GM12878 (cell line): ENCODE measurements at regions not wholly inside any gene's neighbourhood (a gene's known extent, or its start where the extent isn't known, plus 50 kb on each side); places are given as distances from the start of the nearest gene placed in this dataset.

Experiments used
- ATAC-seq: fragments of 200-7000 bp; cut with Tn5 transposase; 3 replicates; pipeline ENCODE4 v1.9.1; 2020; ENCODE audit warnings: mild to moderate bottlenecking, moderate library complexity
- BruUV-seq: library from RNA; stranded (reverse); fragments of 400-500 nt; replicated peaks from 2 replicates; lab custom pipeline; 2021; lab: Mats Ljungman, UMichigan
- CTCF ChIA-PET: fragments of 300-600 bp; sonication (Branson Sonifier 250); formaldehyde crosslinking; extraction: SDS; loops from one replicate; lab custom pipeline; 2021; ENCODE audit warnings: inconsistent platforms; lab: Yijun Ruan, JAX
- POLR2A ChIA-PET: fragments of 350-600 bp; formaldehyde crosslinking; extraction: SDS; loops from one replicate; lab custom pipeline; 2021; ENCODE audit warnings: inconsistent platforms; lab: Charles Lee
- RAD21 ChIA-PET: fragments of 300-600 bp; sonication (Branson Sonifier 250); formaldehyde crosslinking; loops from one replicate; lab custom pipeline; 2023; ENCODE audit warnings: antibody characterized with exemption; ENCODE audit not compliant: unreplicated experiment; lab: Charles Lee
- SMC1A ChIA-PET: fragments of 300-600 bp; sonication (Branson Sonifier 250); formaldehyde crosslinking; loops from one replicate; lab custom pipeline; 2023; ENCODE audit not compliant: unreplicated experiment, uncharacterized antibody; lab: Charles Lee
- DNase-seq: peaks from one replicate; pipeline ENCODE4 v3.0.0-alpha.2; 2011; ENCODE audit warnings: low read depth, low spot score
- FAIRE-seq: peaks from 3 replicates; lab custom pipeline; 2011; peaks lifted over from hg19 to GRCh38; lab: Jason Lieb, UNC
- H2AFZ ChIP-seq: 2 replicates; pipeline ENCODE4 v1.6.0; 2011; ENCODE audit warnings: low read depth, low read length, control low read depth; ENCODE audit not compliant: control insufficient read depth
- H3K27ac ChIP-seq: 2 replicates; pipeline ENCODE4 v1.5.1; 2011; ENCODE audit warnings: control low read depth; ENCODE audit not compliant: control insufficient read depth, insufficient read depth
- H3K27me3 ChIP-seq, 2 experiments: replicated peaks in 1 of 2; 2 replicates each; pipeline versions ENCODE4 v1.6.0 to v1.6.1; 2011; ENCODE audit warnings: low read length in 1 of 2; ENCODE audit not compliant: control insufficient read depth in 2 of 2, insufficient read depth in 2 of 2
- H3K36me3 ChIP-seq, 2 experiments: 2 replicates each; pipeline ENCODE4 v1.5.1; 2011; ENCODE audit warnings: low read length in 1 of 2; ENCODE audit not compliant: control insufficient read depth in 2 of 2, insufficient read depth in 2 of 2
- H3K4me1 ChIP-seq: 2 replicates; pipeline ENCODE4 v1.6.1; 2011; ENCODE audit warnings: mild to moderate bottlenecking, low read length, moderate library complexity, mixed read lengths; ENCODE audit not compliant: control insufficient read depth, insufficient read depth
- H3K4me2 ChIP-seq: 2 replicates; pipeline ENCODE4 v1.6.0; 2011; ENCODE audit warnings: control low read depth; ENCODE audit not compliant: control insufficient read depth, insufficient read depth
- H3K4me3 ChIP-seq: fragments of 200-600 bp; sonication (generic); 2 replicates; pipeline ENCODE4 v1.5.1; 2016
- H3K79me2 ChIP-seq: 2 replicates; pipeline ENCODE4 v1.6.0; 2011; ENCODE audit warnings: low read length; ENCODE audit not compliant: control insufficient read depth, insufficient read depth
- H3K9ac ChIP-seq: 2 replicates; pipeline ENCODE4 v1.8.0; 2011; ENCODE audit warnings: low read length, control low read depth, mixed read lengths; ENCODE audit not compliant: control insufficient read depth, insufficient read depth
- H3K9me3 ChIP-seq: replicated peaks from 3 replicates; pipeline ENCODE4 v1.5.1; 2011; ENCODE audit warnings: mild to moderate bottlenecking, low read length; ENCODE audit not compliant: control insufficient read depth, insufficient read depth
- H4K20me1 ChIP-seq: 2 replicates; pipeline ENCODE4 v1.6.0; 2011; ENCODE audit not compliant: control insufficient read depth, insufficient read depth
- ATF2 ChIP-seq: IDR thresholded peaks from 2 replicates; pipeline ENCODE4 v1.6.1; 2012; ENCODE audit warnings: low read length, inconsistent platforms
- IKZF1 ChIP-seq: fragments of 450-650 bp; conservative IDR thresholded peaks from 2 replicates; pipeline ENCODE4 v1.6.1; 2017; ENCODE audit warnings: antibody characterized with exemption, mild to moderate bottlenecking
- LARP7 ChIP-seq: fragments of 450-650 bp; IDR thresholded peaks from 2 replicates; pipeline ENCODE4 v1.6.1; 2017; ENCODE audit warnings: mild to moderate bottlenecking
- MAX ChIP-seq: IDR thresholded peaks from 2 replicates; pipeline ENCODE4 v1.6.1; 2012; ENCODE audit warnings: low read depth, low read length, improper control_type of control experiment
- NR2F1 ChIP-seq: fragments of 450-650 bp; conservative IDR thresholded peaks from 2 replicates; pipeline ENCODE4 v1.6.1; 2017; ENCODE audit warnings: mild to moderate bottlenecking
- SMARCA5 ChIP-seq: fragments of 450-650 bp; IDR thresholded peaks from 2 replicates; pipeline ENCODE4 v1.6.1; 2017; ENCODE audit warnings: mild to moderate bottlenecking
- USF1 ChIP-seq: IDR thresholded peaks from 2 replicates; pipeline ENCODE4 v1.6.1; 2011; ENCODE audit warnings: borderline replicate concordance, low read depth, mild to moderate bottlenecking, moderate library complexity, mixed read lengths, low read length; ENCODE audit not compliant: insufficient read depth; ENCODE audit errors: extremely low read length
- ZBTB11 ChIP-seq: fragments of 450-650 bp; formaldehyde crosslinking; IDR thresholded peaks from 2 replicates; pipeline ENCODE4 v1.5.0; 2022; ENCODE audit warnings: mild to moderate bottlenecking, missing genetic modification characterization
- ZBTB40 ChIP-seq: fragments of 450-650 bp; IDR thresholded peaks from 2 replicates; pipeline ENCODE4 v1.6.1; 2016; ENCODE audit warnings: mild to moderate bottlenecking, moderate library complexity, borderline replicate concordance
- ZZZ3 ChIP-seq: IDR thresholded peaks from 2 replicates; pipeline ENCODE4 v1.6.1; 2011; ENCODE audit warnings: low read depth; ENCODE audit not compliant: control insufficient read depth, insufficient read length
- WGBS: methylation state at CpG from one replicate; pipeline ENCODE4 v1.1.6; 2016; ENCODE audit warnings: low lambda C conversion rate; ENCODE audit not compliant: insufficient replicate concordance, insufficient coverage; ENCODE audit errors: missing lambda C conversion rate; 5-methylcytosine and 5-hydroxymethylcytosine counted together
- in situ Hi-C: fragments of 300-500 bp; cut with MboI; formaldehyde crosslinking; loops from 9 replicates; pipeline ENCODE4 v1.14.3; 2018; ENCODE audit warnings: mixed read lengths
- intact Hi-C: fragments of 100-400 bp; cut with micrococcal nuclease; formaldehyde crosslinking; loops from one replicate; pipeline ENCODE4 v1.14.2; 2022; ENCODE audit not compliant: unreplicated experiment

GRCh38 chr10:30528429-30528786 lies 94.4 kb downstream of the MAP3K8 start (continued):
- TF ChIP-seq USF1 = no peak
- TF ChIP-seq SMARCA5 = no peak
- TF ChIP-seq ZZZ3 = no peak
- no peak for TF ChIP-seq LARP7

GRCh38 chr10:30527623-30528428 lies 93.8 kb downstream of the MAP3K8 start:
- no peaks in the 10 kb centered on the region for H4K20me1 ChIP-seq
- intact Hi-C loops = loop anchor here (2.0 kb wide), 2 partner anchors 17 to 31 kb away; no protein-coding TSS in a partner anchor
- no peak overlapping the region for H3K9ac ChIP-seq
- H3K4me3 ChIP-seq = no peak overlapping the region
- ATAC-seq (no peak), FAIRE-seq (no peak), DNase-seq (no peak)
- no TSS peak for BruUV-seq
- SMC1A ChIA-PET = interaction anchor here (0.8 to 12.4 kb wide), 8 partner anchors 14 to 111 kb away, joined by 3 to 284 read pairs (median 82); partner anchors contain the start of gene MAP3K8
- H3K4me2 ChIP-seq = no peak overlapping the region
- peaks cover 33% of the 10 kb centered on the region for H3K4me1 ChIP-seq
- no peak overlapping the region for H2AFZ ChIP-seq
- CTCF ChIA-PET = interaction anchor here (0.8 to 10.6 kb wide), 13 partner anchors 9 to 168 kb away, joined by 3 to 217 read pairs (median 3); partner anchors contain the start of gene MAP3K8
- in situ Hi-C loops = no loop called here
- POLR2A ChIA-PET = interaction anchor here (0.6 to 11.0 kb wide), 6 partner anchors 11 to 115 kb away, joined by 3 to 113 read pairs (median 4); partner anchors contain the start of gene MAP3K8
- H3K27ac ChIP-seq = no peak overlapping the region
- 94% methylated on average over 11 of the region's 12 CpGs for WGBS
- RAD21 ChIA-PET = interaction anchor here (0.7 to 11.4 kb wide), 9 partner anchors 21 to 132 kb away, joined by 3 to 198 read pairs (median 18); no protein-coding TSS in a partner anchor
- no peaks in the 10 kb centered on the region for H3K36me3 ChIP-seq
- no peaks in the 10 kb centered on the region for H3K9me3 ChIP-seq
- no peaks in the 10 kb centered on the region for H3K27me3 ChIP-seq
- H3K79me2 ChIP-seq = no peaks in the 10 kb centered on the region
- no peak for TF ChIP-seq ZBTB11
- TF ChIP-seq ATF2 = no peak
- peak; percentile 66; the same call in 1 of the 2 replicates for TF ChIP-seq NR2F1
- no peak for TF ChIP-seq MAX
- TF ChIP-seq ZBTB40 = peak; percentile 75
- TF ChIP-seq IKZF1 = no peak
